NB4 (cell line): ENCODE measurements at regions not wholly inside any gene's neighbourhood (a gene's known extent, or its start where the extent isn't known, plus 50 kb on each side); places are given as distances from the start of the nearest gene placed in this dataset.

Experiments
- CTCF ChIP-seq: IDR thresholded peaks from one replicate; pipeline ENCODE4 v1.5.1; 2012; ENCODE audit warnings: low read depth, low read length
- MYC ChIP-seq: IDR thresholded peaks from 2 replicates; pipeline ENCODE4 v1.6.1; 2011; ENCODE audit warnings: low read depth, low read length
- POLR2A ChIP-seq: IDR thresholded peaks from 2 replicates; pipeline ENCODE4 v1.6.1; 2011; ENCODE audit warnings: mild to moderate bottlenecking; ENCODE audit not compliant: insufficient read length; ENCODE audit errors: extremely low read depth
- TF ChIP-seq, protein P1 (sequence below): IDR thresholded peaks from 2 replicates; pipeline ENCODE4 v1.6.1; 2011; ENCODE audit warnings: low read depth, low read length

DNA sequence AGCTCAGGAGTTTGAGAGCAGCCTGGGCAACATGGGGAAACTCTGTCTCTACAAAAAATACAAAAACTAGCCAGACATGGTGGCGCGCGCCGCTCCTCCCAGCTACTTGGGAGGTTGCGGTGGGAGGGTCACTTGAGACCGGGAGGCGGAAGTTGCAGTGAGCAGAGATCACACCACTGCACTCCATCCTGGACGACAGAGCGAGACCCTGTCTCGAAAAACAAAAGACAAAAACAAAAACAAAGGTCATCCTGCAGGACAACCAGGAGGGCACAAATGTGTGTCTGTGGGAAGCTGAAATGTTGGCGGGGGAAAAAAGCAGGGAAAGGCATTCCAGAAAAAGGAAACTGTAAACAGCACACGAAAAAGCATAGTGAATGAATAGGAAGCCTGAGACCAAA lies 104.1 kb upstream of the HNRNPU start:
- TF ChIP-seq MYC (no peak), CTCF (no peak), POLR2A (no peak)
- TF ChIP-seq, protein P1, sequence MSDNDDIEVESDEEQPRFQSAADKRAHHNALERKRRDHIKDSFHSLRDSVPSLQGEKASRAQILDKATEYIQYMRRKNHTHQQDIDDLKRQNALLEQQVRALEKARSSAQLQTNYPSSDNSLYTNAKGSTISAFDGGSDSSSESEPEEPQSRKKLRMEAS, result no peak
